D721Med (cell line): ENCODE measurements at regions not wholly inside any gene's neighbourhood (a gene's known extent, or its start where the extent isn't known, plus 50 kb on each side); places are given as distances from the start of the nearest gene placed in this dataset.

ENCODE experiments used
- DNase-seq: peaks from one replicate; pipeline ENCODE4 v3.0.0; 2011; ENCODE audit warnings: low spot score; ENCODE audit not compliant: insufficient read length
- FAIRE-seq: peaks from 2 replicates; lab custom pipeline; 2011; peaks lifted over from hg19 to GRCh38; lab: Jason Lieb, UNC
- CTCF ChIP-seq: IDR thresholded peaks from 2 replicates; pipeline ENCODE4 v1.5.1; 2012; ENCODE audit warnings: mild to moderate bottlenecking, control low read depth; ENCODE audit not compliant: insufficient read depth; ENCODE audit errors: missing control alignments

GRCh38 chr6:106908386-106908840 is 66.1 kb downstream of the CD24 start:
- FAIRE-seq (no peak), DNase-seq (no peak)
- no peak for TF ChIP-seq CTCF

- DNase-seq (no peak), FAIRE-seq (no peak)
- TF ChIP-seq CTCF: no peak
These were observed 66.8 kb downstream of the CD24 start for GRCh38 chr6:106907754-106908153.

GRCh38 chr6:106906232-106906631 is 68.3 kb downstream of the CD24 start:
- no peak for FAIRE-seq
- DNase-seq: no peak
- no peak for TF ChIP-seq CTCF

GRCh38 chr6:106903299-106903698 is 71.2 kb downstream of the CD24 start:
- DNase-seq (no peak), FAIRE-seq (no peak)
- no peak for TF ChIP-seq CTCF

- TF ChIP-seq CTCF: no peak
- no peak for DNase-seq
- FAIRE-seq: no peak
These were observed 73.5 kb downstream of the CD24 start for GRCh38 chr6:106901062-106901461.

- TF ChIP-seq CTCF: no peak
- FAIRE-seq: no peak
These were observed 74.8 kb downstream of the CD24 start for GRCh38 chr6:106899697-106900096.

GRCh38 chr6:106897580-106897979 is 76.9 kb downstream of the CD24 start:
- FAIRE-seq (no peak), DNase-seq (no peak)
- no peak for TF ChIP-seq CTCF

More at GRCh38 chr6:106899697-106900096, 74.8 kb downstream of the CD24 start:
- DNase-seq: no peak
